ENCODE measurements at regions not wholly inside any gene's neighbourhood (a gene's known extent, or its start where the extent isn't known, plus 50 kb on each side); places are given as distances from the start of the nearest gene placed in this dataset.
"Not testable (repeated sequence)": the region's sequence is repeated elsewhere in the genome, so short reads cannot be mapped to it uniquely, and the experiment has no call there.

DNA sequence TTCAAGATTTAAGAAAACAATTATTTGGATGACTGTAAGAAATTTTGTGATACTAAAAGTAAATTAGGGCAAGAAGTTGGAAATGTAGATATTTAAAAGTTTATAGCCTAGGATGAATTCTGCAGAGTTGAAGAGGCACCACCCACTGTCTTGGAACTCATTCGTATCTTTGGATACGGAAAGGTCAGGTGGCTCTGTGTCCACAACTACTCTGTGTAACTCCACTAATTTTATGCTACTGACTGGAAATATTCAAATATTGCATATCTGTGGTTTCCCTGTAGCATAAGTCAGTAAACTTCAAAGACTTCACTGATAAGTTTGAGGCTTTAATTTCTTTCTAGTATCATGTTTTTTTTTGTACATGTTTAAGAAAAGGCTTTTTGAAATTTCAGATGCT is 156.9 kb upstream of the RPRM start:
- DNase-seq, result no peak

DNA sequence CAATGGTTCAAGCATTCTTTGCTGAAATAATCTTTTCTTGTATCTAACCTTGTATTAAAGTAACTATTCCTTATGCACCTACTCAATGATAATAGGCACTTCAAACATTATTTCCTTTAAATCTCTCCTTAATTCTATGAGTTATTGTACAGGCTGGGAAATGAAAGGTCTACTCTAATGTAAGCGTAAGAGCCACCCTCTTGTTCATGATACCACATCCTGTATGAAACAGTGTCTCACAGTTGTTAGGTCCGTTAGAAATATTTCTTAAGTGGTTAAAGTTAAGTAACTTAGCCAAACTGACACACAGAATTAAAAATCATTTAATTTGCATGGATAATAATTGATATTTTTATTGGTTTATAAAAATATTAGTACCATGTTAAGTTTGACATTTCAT is 162.5 kb upstream of the RPRM start:
- DNase-seq, result no peak

DNA sequence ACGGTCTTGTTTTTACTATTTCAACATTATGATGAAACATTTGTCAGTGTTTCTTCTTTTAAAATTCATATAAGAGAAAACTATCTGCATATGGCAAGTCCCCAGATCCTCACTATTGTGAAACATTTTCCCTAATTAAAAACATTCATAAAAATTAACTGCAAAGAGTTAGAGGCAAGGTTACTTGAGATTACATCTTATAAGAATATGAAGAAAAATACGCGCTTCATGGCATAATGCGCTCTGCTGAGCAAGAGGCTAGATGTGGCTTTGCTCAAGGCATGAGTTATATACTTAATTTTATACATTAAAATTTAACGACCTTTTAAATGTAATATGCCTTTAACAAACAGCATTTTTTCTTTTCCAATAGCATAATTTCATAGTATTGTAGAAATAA is 166.4 kb upstream of the RPRM start:
- no peak for DNase-seq

DNA sequence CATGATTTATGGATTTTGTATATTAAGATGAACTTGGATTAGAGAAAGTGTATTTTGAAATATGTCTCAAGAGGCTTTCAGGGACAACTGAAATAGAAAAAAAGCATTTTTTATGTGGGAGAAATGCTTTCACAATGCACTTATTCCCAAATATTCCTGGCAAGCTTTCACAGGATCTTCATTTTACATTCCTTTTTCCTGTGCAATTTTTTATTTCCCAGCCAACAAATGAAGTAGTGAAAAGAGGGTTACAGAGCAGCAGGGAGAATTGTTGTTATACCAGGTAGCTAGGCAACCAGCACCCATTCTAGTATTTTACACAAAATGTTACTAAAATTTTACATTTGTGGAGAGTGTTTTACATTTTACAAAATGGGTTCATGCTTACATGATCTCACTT is 167.0 kb upstream of the RPRM start:
- DNase-seq, result no peak

DNA sequence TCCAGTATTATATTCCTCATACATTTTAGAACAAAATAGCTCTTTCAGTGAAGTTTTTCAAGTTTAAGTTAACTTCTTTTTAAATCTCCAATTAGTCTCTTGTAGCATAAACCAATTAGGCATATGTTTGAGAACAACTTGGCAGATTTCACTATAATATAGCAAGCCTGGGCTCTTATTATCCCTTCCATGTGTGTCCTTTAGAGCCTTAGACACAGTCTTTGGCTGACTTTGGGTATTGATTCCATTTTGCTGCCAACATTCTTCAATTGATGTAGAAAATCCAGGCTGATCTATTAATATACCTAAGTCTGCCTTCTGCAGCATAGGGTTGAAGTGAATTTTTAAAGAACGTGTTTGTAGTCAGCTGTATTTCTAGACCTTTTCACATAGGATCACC is 179.1 kb upstream of the RPRM start:
- no peak for DNase-seq

DNA sequence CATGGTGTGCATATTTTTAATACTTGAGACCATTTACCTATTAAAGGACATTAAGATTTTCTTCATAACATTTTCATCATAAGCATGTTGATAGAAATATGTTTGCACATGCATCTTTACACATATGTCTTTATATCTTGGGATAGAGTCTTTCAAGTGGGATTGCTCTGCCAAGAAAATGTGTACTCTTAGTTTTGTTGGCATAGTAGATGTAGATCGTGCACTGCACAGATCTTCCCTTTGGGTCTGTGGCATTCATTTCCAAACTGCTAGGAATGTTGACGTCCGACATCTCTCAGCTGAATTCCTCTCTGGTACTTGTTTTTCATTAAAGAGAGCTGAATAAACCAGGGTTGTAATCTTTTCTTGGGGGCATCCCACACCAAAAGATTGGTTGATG is 183.2 kb upstream of the RPRM start:
- no peak for DNase-seq

DNA sequence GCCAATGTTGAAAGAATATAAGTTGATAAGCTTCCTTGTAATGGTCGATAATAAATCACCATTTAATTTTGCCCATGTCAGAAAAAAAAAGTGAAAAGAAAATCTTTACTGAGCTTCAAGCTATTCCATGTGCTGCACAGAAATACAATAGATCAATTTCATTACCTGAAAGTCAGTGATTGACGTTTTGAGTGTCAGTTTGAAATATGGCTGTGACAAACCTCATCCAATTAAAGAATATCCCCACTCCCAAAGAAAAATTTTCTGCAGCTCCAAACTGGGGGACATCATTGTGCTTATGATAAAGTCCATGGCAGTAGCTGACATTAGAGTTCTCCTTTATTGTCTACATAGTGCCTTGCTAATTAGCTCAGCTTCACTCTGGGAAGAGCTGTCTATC is 184.8 kb upstream of the RPRM start:
- DNase-seq, result no peak

DNA sequence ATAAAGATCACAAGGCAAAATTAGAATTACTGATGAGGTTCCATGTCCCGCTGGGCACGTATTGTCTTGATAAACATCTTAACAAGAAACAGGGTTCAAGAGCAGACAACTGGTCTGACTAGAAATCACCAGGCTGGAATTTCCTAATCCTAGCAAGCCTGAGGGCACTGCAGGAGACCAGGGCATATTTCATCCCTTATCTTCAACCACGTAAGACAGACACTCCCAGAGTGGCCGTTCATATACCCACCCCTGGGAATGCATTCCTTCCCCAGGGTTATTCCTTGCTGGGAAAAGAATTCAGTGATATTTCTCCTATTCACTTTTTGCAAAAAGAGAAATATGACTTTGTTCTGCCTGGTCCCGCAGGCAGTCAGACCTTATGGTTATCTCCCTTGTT is 185.4 kb upstream of the RPRM start:
- not testable (repeated sequence) for DNase-seq

DNA sequence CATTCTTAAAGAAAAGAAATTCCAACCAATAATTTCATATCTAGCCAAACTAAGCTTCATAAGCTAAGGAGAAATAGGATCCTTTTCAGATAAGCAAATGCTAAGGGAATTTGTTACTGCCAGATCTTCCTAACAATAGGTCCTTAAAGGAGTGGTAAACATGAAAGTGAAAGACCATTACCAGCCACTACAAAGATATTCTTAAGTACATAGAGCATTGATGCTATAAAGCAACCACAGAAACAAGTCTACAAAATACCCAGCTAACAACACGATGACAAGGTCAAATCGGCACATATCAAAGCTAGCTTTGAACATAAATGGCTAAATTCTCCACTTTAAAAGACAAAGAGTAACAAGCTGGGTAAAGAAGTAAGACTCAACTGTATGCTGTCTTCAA is 188.9 kb upstream of the RPRM start:
- DNase-seq, result no peak

DNA sequence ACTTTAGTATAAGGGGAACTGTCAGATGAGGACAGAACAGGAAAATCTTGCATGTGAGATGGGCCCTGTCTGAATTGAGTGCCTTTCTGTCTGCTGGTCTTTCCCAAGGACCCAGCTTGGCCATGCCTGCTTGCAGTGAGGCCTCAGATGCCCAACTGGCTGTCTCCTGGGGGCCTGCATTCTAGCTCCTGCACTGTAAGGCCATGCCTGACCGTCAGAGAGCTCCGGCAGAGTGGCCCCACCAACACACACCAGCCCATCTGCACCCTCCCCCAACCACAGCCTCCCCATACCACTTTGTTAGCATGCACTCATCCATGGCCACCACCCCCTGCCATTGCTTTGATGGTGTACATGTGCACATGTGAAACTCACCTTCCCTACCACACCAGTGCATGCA is 190.4 kb upstream of the RPRM start:
- DNase-seq, result no peak

DNA sequence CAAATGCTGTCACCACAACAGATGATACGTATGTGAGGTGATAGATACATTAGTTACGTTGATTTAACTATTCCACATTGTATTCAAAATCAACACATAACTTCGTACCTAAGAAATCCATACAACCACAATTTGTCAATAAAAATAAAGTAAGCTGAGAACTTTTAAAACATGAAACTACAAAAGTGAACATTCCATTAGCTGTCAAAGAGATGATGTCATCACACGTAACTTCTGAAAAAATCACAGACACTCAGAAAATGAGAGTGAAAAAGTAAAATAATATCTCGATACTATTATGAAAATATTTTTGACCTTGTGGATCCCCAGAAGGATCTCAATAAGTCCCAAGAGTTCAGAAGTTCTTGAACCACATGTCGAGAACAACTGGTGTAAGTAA is 161.6 kb upstream of the GALNT13 start:
- DNase-seq, result no peak

DNA sequence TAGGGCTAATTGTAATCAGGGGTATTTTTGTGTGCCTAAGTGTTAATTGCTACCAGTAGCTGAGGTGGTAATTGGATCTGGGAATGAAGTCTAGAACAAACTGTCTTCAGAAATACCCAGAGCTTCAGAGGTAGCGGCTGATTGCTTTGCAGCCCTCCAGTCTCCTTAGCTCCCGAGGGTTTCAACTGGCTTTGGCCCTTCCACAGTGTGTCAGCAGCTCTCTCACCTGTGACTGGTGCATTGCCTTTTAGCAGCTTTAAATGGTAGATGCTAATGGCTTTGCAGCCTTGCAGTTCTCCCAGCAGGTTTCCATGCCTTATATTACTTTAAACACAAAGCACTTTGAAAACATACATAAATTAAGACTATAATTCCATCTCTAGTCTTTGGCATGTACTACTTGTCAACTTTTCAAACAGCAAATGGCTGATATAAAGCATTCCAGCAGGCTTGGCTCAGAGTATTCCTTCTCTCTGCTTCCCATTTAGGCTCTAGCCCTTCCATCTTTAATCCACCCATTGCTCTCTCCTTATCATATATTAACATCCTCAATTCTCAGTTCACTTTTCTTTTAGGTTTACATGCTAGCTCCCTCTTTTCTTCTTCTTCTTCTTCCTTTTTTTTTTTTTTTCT is 156.4 kb upstream of the GALNT13 start:
- DNase-seq, result no peak

DNA sequence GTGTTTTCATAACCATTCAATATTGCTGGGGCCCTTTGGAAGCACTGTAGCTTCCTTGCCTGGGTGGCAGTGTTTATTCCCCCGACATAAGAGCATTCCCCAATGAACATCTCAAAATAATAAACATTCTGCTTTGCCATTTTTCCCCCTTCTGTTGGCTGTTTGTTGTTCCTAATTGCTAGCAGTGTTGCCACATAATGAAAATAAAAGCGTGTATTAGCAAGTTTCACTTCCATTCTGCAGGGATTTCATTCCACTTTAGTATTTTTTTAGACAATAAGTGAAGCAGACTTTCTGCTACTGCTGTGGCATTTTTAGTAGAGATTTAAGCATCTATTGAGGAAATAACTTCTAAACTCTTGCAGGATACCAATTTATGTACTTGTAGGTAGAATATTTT is 154.7 kb upstream of the GALNT13 start:
- no peak for DNase-seq

DNA sequence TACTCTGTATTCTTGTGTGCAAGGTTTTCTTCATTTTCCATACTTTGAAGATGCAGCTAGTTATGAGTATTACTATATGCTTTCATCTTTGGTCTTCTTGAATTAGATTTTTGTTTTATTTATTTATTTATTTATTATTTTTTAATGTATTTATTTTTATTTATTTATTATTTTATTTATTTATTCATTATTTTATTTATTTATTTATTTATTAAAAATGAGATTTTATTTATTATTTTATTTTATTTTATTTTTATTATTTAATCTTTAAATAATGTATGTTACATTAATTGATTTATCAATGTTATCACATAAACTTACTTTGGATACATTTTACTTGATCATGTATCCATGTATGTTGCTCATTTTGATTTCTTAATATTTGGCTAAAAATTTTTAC is 132.3 kb upstream of the GALNT13 start:
- DNase-seq, result no peak

DNA sequence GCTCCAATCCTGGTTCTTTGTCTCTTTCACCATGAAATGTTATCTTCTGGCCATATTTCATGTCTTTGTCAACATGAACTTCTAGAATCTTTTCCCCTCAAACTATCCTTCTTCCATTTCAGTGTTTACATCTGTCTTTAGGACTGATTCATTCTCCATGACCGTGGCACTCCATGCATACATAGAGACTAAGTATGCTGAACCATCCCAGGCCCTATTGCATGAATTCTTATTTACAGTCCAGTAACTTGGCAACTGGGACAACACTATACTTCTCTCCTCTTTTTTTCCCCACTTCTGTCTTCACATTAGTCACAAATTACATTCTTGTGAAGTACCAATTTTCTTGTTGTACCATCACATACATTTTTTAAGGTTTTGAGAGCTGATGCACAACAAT is 109.8 kb upstream of the GALNT13 start:
- no peak for DNase-seq

DNA sequence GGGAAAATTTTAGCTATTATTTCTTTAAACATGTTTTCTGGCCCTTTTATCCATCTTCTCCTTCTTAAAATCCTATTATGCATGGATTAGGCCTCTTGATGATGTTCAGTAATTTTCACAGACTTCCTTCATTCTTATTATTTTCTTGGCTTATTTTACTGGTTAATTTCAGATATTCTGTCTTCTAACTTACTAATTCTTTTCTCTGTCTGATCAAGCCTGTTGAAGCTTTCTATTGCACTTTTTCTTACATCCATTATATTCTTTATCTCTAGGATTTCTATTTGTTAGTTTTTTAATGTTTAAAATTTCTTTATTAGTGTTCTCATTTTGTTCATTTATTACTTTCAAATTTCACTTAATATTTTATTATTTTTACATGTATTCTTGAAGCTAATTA is 105.3 kb upstream of the GALNT13 start:
- DNase-seq, result no peak

DNA sequence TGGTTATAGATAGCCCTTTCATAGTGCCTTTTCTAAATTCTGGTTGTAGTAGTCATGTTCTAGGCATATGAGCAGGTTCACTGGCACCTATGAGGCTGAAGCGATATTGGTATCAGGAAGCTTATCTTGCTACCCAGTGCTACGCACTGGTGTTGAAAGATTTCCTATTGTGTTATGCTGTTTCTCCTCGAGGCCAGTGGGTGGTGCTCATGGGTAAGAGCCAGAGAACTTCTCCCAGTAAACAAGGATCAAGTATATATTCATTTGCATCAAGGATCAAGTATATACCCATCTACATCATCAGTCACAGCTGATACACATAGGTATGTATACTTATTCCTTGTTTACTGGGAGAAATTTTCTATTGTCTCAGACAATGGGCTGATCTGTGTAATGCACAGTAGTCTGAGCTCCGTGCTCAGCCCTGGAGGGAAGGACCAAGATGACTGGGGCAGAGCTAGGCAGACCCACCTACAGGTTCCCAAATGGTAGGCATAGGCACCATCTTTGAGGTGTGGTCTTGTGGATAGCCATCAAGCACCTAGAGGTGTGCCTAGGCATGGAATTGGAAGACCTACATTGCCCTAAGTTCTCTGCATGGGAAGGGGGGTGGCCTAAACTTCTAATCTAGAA is 101.2 kb upstream of the GALNT13 start:
- DNase-seq, result no peak

DNA sequence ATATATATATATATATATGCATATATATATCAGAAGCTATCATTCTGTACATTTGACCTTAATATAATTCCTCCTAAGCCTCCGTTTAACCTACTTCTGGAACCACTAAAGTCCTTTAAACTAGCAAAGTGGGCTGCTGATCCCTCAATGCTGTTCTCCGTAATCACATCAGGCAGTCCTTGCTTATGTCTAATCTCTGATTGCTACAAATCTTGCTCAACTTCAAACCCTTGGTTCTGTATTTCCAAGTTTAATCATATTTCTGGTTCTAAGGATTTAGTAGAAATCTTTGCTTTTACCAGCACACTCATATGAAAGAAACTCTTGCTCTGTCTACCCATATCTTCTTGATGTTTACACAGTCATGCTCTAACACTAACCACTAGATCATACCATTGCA is 91.5 kb upstream of the GALNT13 start:
- no peak for DNase-seq

DNA sequence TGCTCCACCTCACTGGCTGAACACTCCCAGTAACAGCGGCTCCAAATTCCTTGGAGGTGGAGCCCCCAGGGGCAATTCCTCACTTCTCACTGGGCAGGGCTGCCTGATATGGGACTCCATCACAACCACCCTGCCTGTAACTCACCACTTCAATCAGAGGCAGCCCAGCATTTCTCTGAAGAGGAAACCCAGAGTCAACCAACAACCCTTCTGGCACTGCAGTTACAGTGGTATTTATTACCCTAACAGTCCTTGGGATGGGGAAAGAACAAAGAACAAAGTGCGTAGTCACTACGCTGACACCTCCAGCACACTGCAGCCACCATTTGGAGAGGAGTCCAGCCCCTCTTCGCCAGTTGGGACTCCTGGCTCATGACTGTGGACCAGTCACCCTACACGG is 85.7 kb upstream of the GALNT13 start:
- no peak for DNase-seq

DNA sequence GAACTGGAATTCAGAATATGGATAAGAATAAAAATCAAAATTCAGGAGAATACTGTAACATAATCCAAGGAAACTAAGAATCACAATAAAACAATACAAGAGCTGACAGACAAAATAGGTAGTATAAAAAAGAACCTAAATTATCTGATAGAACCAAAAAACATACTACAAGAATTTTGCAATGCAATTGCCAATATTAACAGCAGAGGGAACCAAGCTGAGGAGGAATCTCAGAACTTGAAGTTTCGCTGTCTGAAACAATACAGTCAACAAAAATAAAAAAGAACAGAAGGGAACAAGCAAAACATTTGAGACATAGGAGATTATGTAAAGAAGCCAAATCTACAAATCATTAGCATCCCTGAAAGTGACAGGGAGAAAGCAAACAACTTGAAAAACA is 84.1 kb upstream of the GALNT13 start:
- DNase-seq, result no peak

DNA sequence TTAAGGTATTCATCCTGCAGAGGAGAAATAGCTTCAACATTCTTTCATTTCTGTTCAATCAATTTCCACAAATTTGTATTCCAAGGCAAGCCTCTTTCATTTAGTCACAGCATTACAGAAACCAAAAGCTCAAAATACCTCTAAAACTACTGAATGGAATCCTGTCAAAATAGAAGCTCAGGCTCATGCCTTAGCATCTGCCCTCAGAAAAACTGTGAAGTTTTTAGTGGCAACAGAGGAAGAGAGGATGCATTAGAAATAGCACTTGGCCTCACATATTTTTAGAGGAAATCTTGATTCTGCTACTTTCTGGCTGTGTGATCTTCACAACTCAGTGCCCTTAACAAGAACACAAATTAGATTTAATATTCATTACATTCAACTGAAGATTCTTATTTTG is 69.1 kb upstream of the GALNT13 start:
- no peak for DNase-seq

DNA sequence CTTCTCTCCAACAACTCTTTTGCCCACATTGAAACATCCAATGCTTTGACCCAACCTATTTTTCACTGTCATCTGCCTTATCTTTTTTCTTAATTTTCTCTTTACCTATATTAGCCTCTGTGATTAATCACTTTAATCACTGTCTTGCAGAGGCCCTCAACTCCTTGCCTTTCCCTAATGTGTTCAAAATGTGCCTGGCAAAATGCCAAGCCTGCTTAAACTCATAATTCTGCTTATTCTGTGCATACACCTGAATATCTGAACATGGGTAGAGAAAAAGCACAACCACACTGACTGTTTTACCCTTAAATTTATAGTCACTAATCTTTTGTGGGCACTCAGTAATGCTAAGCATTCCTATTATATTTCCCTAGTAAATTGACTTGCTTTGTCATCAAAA is 63.0 kb upstream of the GALNT13 start:
- no peak for DNase-seq

DNA sequence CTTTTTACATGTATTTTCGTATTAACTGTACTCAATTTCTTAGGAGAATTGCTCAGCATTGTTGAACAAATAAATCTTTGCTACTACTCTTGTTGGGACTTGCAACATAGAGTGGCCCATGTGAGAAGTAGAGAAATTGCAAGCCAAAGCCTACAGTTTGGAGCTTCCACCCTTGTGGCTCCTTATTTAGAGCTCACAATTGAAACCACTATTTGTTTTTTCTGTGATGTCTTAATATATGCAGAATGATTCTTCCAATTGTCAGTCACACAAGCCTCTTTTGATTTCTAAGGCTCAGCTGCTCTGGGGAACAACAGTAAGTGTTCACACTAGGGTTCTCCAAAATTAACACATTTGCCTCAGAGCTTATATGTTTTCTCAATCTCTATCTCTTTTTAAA is 60.2 kb upstream of the GALNT13 start:
- DNase-seq, result no peak

DNA sequence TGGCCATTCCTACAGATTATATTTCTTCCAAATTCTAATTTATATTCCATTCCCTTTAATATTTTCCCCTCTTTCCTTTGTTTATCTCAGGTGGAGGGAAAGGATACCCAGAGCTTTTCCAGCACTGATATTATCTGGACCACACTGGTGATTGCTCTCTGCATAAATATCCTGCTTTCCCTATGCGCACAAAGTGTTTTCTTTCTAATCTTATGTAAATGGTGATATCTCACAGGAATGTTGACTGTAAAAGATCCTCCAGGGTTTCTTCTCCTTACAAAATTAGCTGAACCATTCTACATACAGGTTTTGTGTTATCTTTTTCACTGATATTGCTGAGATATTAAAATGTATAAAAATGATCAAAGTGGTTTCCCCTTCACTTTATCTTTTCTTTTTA is 59.1 kb upstream of the GALNT13 start:
- DNase-seq, result no peak

DNA sequence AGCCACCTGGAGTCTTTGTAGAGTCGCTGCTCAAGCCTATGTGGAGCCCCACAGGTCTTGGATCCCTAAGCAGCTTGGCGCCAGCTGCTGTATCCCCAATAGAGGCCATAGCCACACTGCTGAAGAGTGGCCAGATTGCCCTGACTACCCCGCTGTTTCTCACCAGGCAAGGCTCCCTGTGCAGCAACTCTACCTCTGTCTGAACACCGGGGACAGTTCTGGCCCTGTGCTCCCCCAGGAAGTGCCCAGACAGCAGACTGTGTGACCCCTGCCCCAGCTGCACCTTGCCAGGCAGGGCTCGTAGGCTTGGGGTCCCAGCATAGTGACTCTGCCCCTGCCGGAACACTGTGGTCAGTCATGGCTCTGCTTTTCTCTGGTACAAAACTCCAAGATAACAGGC is 53.5 kb upstream of the GALNT13 start:
- DNase-seq, result no peak

DNA sequence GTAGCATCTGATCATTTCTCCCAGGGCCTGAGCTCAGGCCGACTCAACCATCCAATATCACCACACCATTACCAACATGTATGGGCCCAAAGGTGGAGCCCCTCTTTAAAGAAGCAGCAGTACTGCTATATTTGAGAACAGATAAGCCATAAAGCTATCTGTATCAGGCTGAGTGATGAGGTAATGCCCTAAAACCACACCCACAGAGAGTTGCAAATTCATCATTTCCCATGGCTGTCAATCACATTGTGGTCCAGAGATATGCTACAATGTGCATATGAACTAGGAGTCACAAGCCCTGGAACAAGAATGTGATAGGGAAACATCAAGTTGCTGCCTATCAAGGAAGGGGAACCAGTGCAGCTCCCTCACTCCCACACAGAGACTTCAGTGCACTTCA is 52.6 kb upstream of the GALNT13 start:
- DNase-seq, result no peak
